Effector memory CD4-positive, alpha-beta T cell (primary cell): ENCODE measurements at regions not wholly inside any gene's neighbourhood (a gene's known extent, or its start where the extent isn't known, plus 50 kb on each side); places are given as distances from the start of the nearest gene placed in this dataset.
"Not testable (repeated sequence)": the region's sequence is repeated elsewhere in the genome, so short reads cannot be mapped to it uniquely, and the experiment has no call there.

ENCODE experiments used
- DNase-seq, 3 donors: peaks; one replicate each; pipeline ENCODE4 v3.0.0-alpha.2; 2020
- H3K27ac ChIP-seq: 2 replicates; pipeline ENCODE4 v1.7.0; 2013; ENCODE audit warnings: mild to moderate bottlenecking, low read length, moderate library complexity; ENCODE audit not compliant: insufficient read depth, poor library complexity, severe bottlenecking
- H3K27me3 ChIP-seq: replicated peaks from 2 replicates; pipeline ENCODE4 v1.7.0; 2013; ENCODE audit warnings: mild to moderate bottlenecking, low read length; ENCODE audit not compliant: insufficient read depth, control insufficient read depth, poor library complexity, severe bottlenecking
- H3K36me3 ChIP-seq: 2 replicates; pipeline ENCODE4 v1.7.0; 2013; ENCODE audit warnings: mild to moderate bottlenecking, low read length, moderate library complexity; ENCODE audit not compliant: control insufficient read depth, insufficient read depth
- H3K4me1 ChIP-seq: 2 replicates; pipeline ENCODE4 v1.7.0; 2013; ENCODE audit warnings: low read length, mild to moderate bottlenecking; ENCODE audit not compliant: control insufficient read depth, insufficient read depth, poor library complexity, severe bottlenecking
- H3K4me3 ChIP-seq: 2 replicates; pipeline ENCODE4 v1.7.0; 2013; ENCODE audit warnings: low read length, low read depth, mild to moderate bottlenecking; ENCODE audit not compliant: insufficient read depth, poor library complexity, severe bottlenecking
- H3K9me3 ChIP-seq: 2 replicates; pipeline ENCODE4 v1.7.0; 2013; ENCODE audit warnings: mild to moderate bottlenecking, low read length, moderate library complexity; ENCODE audit not compliant: control insufficient read depth

DNA sequence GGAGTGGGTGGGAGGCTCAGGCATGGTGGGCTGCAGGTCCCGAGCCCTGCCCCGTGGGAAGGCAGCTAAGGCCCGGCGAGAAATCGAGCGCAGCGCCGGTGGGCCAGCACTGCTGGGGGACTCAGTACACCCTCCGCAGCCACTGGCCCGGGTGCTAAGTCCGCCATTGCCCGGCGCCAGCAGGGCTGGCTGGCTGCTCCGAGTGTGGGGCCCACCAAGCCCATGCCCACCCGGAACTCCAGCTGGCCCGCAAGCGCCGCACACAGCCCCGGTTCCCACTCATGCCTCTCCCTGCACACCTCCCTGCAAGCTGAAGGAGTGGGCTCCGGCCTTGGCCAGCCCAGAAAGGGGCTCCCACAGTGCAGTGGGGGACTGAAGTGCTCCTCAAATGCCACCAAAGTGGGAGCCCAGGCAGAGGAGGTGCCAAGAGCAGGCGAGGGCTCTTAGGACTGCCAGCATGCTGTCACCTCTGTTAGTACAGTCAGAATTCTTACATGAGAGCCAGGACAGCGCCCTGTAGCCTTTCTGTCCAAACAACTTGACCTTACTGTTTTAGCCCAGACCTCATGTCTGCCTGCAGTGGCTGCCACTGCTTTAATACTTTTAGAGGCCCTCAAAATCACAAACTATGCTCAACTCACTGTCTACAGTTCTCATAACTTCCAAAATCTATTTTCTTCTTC is 1117.9 kb downstream of the STIM2 start:
- DNase-seq, H3K27me3 ChIP-seq, H3K4me1 ChIP-seq, H3K36me3 ChIP-seq, H3K4me3 ChIP-seq, H3K9me3 ChIP-seq, H3K27ac ChIP-seq: not testable (repeated sequence)

DNA sequence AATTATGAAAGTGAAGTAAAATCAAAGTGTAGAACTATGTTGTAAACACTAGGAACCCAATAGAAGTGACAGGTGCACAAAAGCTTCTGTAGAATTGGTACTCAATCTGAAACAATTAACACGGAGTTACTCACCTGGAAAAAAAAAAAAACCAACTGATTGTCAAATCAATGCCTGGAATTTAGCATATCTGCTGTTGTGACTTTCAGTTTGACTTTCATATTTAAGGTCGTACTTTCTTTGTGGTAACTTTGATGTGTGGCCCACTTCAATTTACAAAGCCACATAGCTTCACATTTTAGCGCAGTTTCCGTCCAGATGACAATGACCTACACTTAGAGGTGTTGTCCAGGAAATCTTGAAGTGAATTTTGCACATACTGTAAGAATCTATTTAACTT is 1124.9 kb downstream of the STIM2 start:
- H3K27ac ChIP-seq = no peak overlapping the region
- H3K4me1 ChIP-seq = no peaks in the 10 kb centered on the region
- H3K4me3 ChIP-seq = no peak overlapping the region
- no peak for DNase-seq
- no peaks in the 10 kb centered on the region for H3K9me3 ChIP-seq
- H3K27me3 ChIP-seq = no peaks in the 10 kb centered on the region
- H3K36me3 ChIP-seq = no peaks in the 10 kb centered on the region

DNA sequence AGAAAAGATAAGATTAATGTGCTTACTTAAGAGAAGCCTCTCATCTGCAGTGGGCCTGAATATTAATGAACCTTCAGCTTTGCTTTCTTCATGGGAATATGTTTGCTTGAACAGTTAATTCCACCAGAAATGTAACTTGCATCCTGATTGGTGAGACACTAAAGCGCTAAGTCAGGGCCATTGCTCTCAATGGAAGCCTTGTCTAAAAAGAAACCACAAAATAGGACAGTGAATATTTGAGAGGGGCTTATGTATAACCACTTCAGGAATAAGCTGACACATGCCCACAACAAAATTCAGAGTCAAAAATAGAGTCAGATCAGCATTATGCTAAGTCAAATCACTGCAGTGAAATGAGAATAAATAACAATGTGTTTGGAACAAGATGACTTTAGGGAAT is 1125.8 kb downstream of the STIM2 start:
- no peaks in the 10 kb centered on the region for H3K36me3 ChIP-seq
- H3K27me3 ChIP-seq = no peaks in the 10 kb centered on the region
- H3K4me3 ChIP-seq = no peak overlapping the region
- H3K4me1 ChIP-seq = no peaks in the 10 kb centered on the region
- H3K27ac ChIP-seq = no peak overlapping the region
- H3K9me3 ChIP-seq = no peaks in the 10 kb centered on the region
- no peak for DNase-seq

DNA sequence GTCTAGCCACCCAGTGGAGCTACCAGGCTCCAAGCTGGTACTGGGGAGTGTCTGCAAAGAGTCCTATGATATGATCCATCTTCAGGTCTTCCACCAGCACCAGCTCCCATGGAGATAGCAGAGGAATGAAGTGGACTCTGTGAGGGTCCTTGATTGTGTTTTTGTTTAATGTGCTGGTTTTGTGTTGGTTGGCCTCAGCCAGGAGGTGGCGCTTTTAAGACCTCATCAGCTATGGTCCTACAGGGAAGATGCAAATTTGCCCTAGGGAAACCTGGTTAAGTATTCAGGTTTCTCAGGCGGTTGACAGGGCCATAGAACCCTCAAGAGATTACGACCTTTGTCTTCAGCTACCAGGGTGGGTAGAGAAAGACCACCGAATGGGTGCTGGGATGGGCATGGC is 1141.1 kb downstream of the STIM2 start:
- H3K36me3 ChIP-seq = no peaks in the 10 kb centered on the region
- no peak overlapping the region for H3K4me3 ChIP-seq
- H3K4me1 ChIP-seq = no peaks in the 10 kb centered on the region
- H3K27ac ChIP-seq = no peak overlapping the region
- DNase-seq = no peak
- H3K9me3 ChIP-seq = no peaks in the 10 kb centered on the region
- H3K27me3 ChIP-seq = no peaks in the 10 kb centered on the region

DNA sequence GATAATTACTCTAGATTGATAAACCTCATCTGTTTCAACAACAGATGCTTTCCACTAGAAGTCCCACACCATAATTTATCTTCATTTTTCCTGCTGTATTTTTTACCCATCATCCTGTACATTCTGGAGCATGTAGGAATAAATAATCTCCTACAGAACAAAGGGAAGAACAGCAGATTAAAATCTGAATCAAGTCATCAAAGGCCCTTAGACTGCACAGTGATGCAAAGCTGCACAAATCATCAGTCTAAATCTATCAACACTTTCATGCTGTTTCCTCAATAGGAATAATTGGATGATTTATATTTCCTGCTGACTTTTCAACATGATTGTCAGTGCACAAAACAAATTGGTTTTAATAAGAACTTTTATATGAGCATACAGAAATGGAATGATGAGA is 1143.9 kb downstream of the STIM2 start:
- Histone ChIP-seq H3K27me3 (no peaks in the 10 kb centered on the region), H3K27ac (no peak overlapping the region), H3K4me1 (no peaks in the 10 kb centered on the region), H3K4me3 (no peak overlapping the region), H3K9me3 (no peaks in the 10 kb centered on the region), H3K36me3 (no peaks in the 10 kb centered on the region)
- DNase-seq = no peak

DNA sequence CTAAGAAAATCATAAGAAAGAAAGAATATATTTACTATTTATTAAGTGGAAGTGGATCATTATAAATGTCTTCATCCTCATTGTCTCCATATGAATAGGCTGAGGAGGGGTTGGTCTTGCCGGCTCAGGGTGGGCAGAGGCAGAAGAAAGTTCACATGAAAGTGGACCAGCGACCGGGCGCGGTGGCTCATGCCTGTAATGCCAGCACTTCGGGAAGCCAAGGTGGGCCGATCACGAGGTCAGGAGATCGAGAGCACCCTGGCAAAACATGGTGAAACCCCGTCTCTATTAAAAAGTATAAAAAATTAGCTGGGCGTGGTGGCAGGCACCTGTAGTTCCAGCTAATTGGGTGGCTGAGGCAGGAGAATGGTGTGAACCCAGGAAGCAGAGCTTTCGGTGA is 1145.4 kb downstream of the STIM2 start:
- Histone ChIP-seq H3K4me3 (no peak overlapping the region), H3K27me3 (no peaks in the 10 kb centered on the region), H3K9me3 (no peaks in the 10 kb centered on the region), H3K27ac (no peak overlapping the region), H3K36me3 (no peaks in the 10 kb centered on the region), H3K4me1 (no peaks in the 10 kb centered on the region)
- no peak for DNase-seq

DNA sequence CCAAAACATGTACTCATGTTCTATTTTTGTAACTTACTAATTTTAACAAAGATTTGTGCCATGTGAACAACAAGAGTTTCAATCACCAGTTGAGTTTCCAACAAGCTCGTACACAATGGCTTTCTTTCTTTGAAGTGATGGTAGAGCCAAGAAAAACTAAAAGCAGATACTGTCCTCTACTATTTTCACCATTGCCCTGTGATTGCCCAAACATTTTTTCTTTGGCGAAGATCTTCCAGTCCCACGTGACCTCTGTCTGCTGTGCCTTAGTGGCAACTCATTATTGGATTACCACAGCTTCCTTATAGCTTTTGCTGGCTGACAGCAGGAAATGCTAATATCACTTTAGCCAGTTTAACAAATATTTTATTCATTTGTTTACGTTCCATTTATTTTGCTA is 1147.1 kb downstream of the STIM2 start:
- no peak overlapping the region for H3K4me3 ChIP-seq
- no peak overlapping the region for H3K27ac ChIP-seq
- DNase-seq = no peak
- H3K4me1 ChIP-seq = no peaks in the 10 kb centered on the region
- no peaks in the 10 kb centered on the region for H3K9me3 ChIP-seq
- H3K27me3 ChIP-seq = no peaks in the 10 kb centered on the region
- H3K36me3 ChIP-seq = no peaks in the 10 kb centered on the region

DNA sequence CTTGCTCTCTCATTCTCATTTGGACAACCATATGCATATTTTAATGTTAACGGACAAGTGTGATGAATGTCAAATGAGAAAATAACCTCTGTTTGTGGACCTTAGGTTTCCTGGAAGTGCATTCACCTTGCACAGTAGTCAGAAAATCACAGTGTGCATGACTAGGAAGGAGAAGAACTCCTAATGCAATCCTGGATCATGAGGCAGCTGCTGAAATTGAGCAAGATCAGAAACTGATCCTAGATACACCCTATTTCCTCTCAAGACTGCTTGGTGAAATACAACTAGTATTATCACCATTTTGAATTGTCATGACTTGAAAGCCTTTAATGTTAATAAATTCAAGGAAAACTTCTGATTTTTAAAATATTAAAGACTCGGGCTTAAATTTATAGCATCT is 1148.9 kb downstream of the STIM2 start:
- H3K4me1 ChIP-seq = no peaks in the 10 kb centered on the region
- DNase-seq = no peak
- H3K9me3 ChIP-seq = no peaks in the 10 kb centered on the region
- H3K27ac ChIP-seq = no peak overlapping the region
- no peaks in the 10 kb centered on the region for H3K27me3 ChIP-seq
- no peak overlapping the region for H3K4me3 ChIP-seq
- no peaks in the 10 kb centered on the region for H3K36me3 ChIP-seq

DNA sequence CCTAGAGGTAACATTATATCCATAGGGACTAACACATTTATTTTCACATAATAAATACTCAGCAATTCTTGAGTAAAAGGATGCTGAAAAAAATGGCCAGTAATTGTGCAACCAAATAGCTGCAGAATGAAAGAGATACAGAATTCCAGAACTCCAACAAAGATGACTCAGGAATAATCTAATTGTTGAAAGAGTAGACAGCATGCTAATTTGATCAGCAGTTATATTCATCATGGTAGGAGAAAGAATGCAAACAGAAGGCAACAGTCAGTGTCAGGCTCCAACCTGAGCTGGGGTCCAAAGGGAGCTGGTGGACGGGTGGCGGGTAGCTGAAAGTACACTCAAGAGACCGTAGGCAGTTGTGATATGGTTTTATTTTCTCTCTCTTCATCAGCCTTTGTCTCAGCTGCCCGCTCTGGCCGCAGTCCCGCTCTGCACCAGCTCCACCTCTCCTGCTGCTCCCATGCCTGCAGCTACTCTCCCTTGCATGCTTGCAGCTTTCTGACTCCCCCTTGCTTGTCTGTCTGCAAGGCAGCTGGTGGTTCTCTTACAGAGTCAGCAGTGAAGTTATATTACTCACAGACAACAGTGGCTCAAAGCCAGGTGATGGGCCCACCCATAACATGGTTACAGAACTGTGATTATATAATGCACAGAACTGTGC is 1150.1 kb downstream of the STIM2 start:
- Histone ChIP-seq H3K4me1 (no peaks in the 10 kb centered on the region), H3K27me3 (no peaks in the 10 kb centered on the region), H3K36me3 (no peaks in the 10 kb centered on the region), H3K4me3 (no peak overlapping the region), H3K9me3 (no peaks in the 10 kb centered on the region), H3K27ac (no peak overlapping the region)
- no peak for DNase-seq

DNA sequence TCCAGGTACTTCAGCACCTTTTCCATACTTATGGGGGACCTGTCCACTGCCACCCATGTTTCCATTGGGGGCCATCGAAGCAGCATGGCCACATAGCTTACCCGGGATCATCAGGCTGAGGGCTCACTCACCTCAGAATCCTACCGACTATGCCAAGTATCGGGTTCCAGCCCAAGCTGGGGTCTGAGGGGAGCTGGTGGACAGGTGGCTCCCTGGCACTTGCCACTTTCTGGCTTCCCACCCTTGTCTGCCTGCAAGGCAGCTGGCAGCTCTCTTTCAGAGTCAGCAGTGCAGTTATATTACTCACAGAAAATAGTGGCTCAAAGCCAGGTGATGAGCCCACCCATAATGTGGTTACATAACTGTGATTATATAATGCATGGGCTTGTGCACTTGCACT is 1153.8 kb downstream of the STIM2 start:
- no peak for DNase-seq
- Histone ChIP-seq H3K9me3 (no peaks in the 10 kb centered on the region), H3K36me3 (no peaks in the 10 kb centered on the region), H3K4me1 (no peaks in the 10 kb centered on the region), H3K4me3 (no peak overlapping the region), H3K27me3 (no peaks in the 10 kb centered on the region), H3K27ac (no peak overlapping the region)
